ENCODE measurements at regions not wholly inside any gene's neighbourhood (a gene's known extent, or its start where the extent isn't known, plus 50 kb on each side); places are given as distances from the start of the nearest gene placed in this dataset.

DNA sequence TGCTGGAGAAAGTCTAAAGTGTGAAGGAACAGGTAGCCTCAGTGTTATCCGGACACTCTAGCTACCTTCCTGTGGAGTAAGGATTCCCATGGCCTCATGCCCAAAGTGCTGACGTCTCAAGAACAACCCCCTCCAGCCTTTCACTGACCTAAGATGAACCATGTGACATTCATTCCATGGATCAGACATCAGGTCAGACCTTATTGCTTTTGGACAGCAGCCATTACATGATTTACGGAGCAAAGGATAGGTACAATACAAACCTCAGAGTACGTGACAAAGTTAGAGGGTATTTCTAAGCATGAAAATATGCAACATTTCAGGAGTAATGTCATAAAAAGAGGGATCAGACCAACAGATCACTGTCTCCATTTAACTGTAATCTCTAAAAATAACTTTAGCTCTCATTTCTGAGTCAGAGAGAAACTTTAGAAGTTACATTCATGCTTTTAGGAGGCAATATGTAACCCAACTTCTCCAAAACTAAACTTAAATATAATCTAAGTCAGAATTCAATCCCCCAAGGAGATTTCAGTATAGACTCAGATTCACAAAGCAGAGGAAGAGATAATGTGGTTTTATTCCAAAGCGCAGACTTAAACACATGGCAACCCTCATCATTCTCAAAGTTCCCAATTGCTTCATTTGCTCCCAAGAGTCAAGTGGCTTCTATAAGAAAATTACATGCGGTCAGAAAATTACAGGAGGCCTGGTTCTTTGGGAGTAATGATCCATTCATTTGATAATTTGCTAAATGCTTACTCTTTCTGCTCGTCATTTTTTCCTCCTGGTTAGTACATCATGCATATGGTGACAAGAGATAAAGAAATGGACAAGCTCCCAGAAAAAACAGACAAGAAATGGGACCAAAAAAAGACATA is 280.4 kb downstream of the SETD4 start:
- H3K9me2 ChIP-seq (ENCODE audit: insufficient read depth) = no peaks in the 10 kb centered on the region
- H3K36me3 ChIP-seq (ENCODE audit: low read depth) = no peaks in the 10 kb centered on the region
- in situ Hi-C loops (cut with MboI) = no loop called here
- TF ChIP-seq EZH2phosphoT487 (IDR thresholded peaks at IDR 0.05; ENCODE audit: insufficient read depth, low read depth) (no peak), EZH2 (IDR thresholded peaks at IDR 0.05; ENCODE audit: insufficient read depth, poor library complexity, severe bottlenecking) (no peak)
- H3K79me2 ChIP-seq (ENCODE audit: insufficient read depth) = no peaks in the 10 kb centered on the region
- peaks cover 17% of the 10 kb centered on the region for H3F3A ChIP-seq (ENCODE audit: insufficient read depth)
- DNase-seq = peak; percentile 75
- no peaks in the 10 kb centered on the region for H3K27me3 ChIP-seq (replicated peaks; ENCODE audit: insufficient read depth)
- peaks cover 18% of the 10 kb centered on the region for H3K4me1 ChIP-seq (ENCODE audit: insufficient read depth)
- no peak overlapping the region for H3K9ac ChIP-seq
- WGBS, 2 experiments (ENCODE audit: low coverage in 1 of 2, low lambda C conversion rate in 2 of 2, missing lambda C conversion rate in 2 of 2) = 53 to 54% methylated on average over 7 of the region's 7 CpGs
- H3K27ac ChIP-seq = peak overlapping the region; percentile 52
- peak overlapping the region; percentile 19; the same call in 1 of the 2 replicates for H3K4me3 ChIP-seq
- H4K20me1 ChIP-seq (ENCODE audit: insufficient read depth) = no peaks in the 10 kb centered on the region
- H2AFZ ChIP-seq = peak overlapping the region; percentile 25
- peak overlapping the region; percentile 41 for H3K4me2 ChIP-seq (ENCODE audit: unreplicated experiment)
- H3K9me3 ChIP-seq (ENCODE audit: low read depth) = no peaks in the 10 kb centered on the region

DNA sequence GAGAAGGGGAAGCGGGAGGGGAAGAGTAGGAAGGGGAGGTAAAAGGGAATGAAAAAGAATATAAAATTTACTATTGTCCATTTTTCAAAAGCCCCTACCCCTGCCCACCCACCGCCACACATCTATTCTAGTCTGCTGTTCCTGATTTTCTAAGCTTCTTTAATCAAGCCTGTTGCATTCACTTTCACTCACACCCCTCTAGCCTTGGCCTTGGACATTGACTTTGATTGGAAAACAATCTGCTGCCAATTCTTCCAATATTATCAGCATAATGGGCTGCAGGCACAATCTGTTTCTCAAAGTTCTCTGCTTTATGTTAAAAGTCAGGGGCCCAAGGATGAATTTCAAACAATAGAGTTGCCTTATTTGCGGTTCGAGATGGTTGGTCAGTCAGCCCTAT is 281.2 kb downstream of the SETD4 start:
- Histone ChIP-seq H3K79me2 (ENCODE audit: insufficient read depth) (no peaks in the 10 kb centered on the region), H3F3A (ENCODE audit: insufficient read depth) (peaks cover 17% of the 10 kb centered on the region), H3K9ac (no peak overlapping the region), H2AFZ (no peak overlapping the region), H3K9me2 (ENCODE audit: insufficient read depth) (no peaks in the 10 kb centered on the region), H3K4me2 (ENCODE audit: unreplicated experiment) (no peak overlapping the region), H3K27me3 (replicated peaks; ENCODE audit: insufficient read depth) (no peaks in the 10 kb centered on the region), H3K27ac (peak overlapping the region; percentile 52), H3K4me1 (ENCODE audit: insufficient read depth) (peaks cover 18% of the 10 kb centered on the region), H3K9me3 (ENCODE audit: low read depth) (no peaks in the 10 kb centered on the region), H3K36me3 (ENCODE audit: low read depth) (no peaks in the 10 kb centered on the region), H3K4me3 (no peak overlapping the region), H4K20me1 (ENCODE audit: insufficient read depth) (no peaks in the 10 kb centered on the region)
- in situ Hi-C loops (cut with MboI) = no loop called here
- DNase-seq = no peak
- TF ChIP-seq EZH2 (IDR thresholded peaks at IDR 0.05; ENCODE audit: insufficient read depth, poor library complexity, severe bottlenecking) (no peak), EZH2phosphoT487 (IDR thresholded peaks at IDR 0.05; ENCODE audit: insufficient read depth, low read depth) (no peak)
- WGBS, 2 experiments (ENCODE audit: low coverage in 1 of 2, low lambda C conversion rate in 2 of 2, missing lambda C conversion rate in 2 of 2) = 91 to 97% methylated on average over 2 to 4 of the region's 4 CpGs

DNA sequence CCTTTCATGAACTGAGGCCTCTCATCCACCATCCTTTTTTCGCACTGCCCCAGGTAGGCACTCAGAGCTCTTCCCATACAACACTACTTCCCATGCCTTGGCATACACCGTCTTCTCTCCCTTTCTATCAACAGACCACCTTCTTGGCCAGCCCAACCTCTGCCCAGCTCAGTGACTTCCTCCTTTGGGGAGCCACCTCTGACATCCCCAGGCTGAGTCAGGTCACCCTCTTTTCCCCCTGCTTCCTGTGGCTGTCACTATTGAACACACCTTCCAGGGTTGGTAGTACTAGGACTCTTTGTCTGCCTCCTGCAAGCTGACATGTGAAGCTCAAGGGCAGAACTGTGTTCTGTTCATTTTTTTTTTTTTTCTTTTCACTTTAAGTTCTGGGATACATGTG is 283.2 kb downstream of the SETD4 start:
- no peaks in the 10 kb centered on the region for H3K36me3 ChIP-seq (ENCODE audit: low read depth)
- H3K4me1 ChIP-seq (ENCODE audit: insufficient read depth) = peaks cover 25% of the 10 kb centered on the region
- no peaks in the 10 kb centered on the region for H3K79me2 ChIP-seq (ENCODE audit: insufficient read depth)
- no peaks in the 10 kb centered on the region for H3K27me3 ChIP-seq (replicated peaks; ENCODE audit: insufficient read depth)
- no peak overlapping the region for H3K9ac ChIP-seq
- no peak overlapping the region for H3K4me3 ChIP-seq
- 98 to 100% methylated on average over 2 of the region's 2 CpGs for WGBS, 2 experiments (ENCODE audit: low coverage in 1 of 2, low lambda C conversion rate in 2 of 2, missing lambda C conversion rate in 2 of 2)
- in situ Hi-C loops (cut with MboI) = no loop called here
- H3K27ac ChIP-seq = no peak overlapping the region
- TF ChIP-seq EZH2phosphoT487 (IDR thresholded peaks at IDR 0.05; ENCODE audit: insufficient read depth, low read depth) (no peak), EZH2 (IDR thresholded peaks at IDR 0.05; ENCODE audit: insufficient read depth, poor library complexity, severe bottlenecking) (no peak)
- H3K4me2 ChIP-seq (ENCODE audit: unreplicated experiment) = no peak overlapping the region
- H4K20me1 ChIP-seq (ENCODE audit: insufficient read depth) = no peaks in the 10 kb centered on the region
- no peaks in the 10 kb centered on the region for H3K9me3 ChIP-seq (ENCODE audit: low read depth)
- H3F3A ChIP-seq (ENCODE audit: insufficient read depth) = peaks cover 17% of the 10 kb centered on the region
- H3K9me2 ChIP-seq (ENCODE audit: insufficient read depth) = no peaks in the 10 kb centered on the region
- no peak for DNase-seq
- no peak overlapping the region for H2AFZ ChIP-seq

DNA sequence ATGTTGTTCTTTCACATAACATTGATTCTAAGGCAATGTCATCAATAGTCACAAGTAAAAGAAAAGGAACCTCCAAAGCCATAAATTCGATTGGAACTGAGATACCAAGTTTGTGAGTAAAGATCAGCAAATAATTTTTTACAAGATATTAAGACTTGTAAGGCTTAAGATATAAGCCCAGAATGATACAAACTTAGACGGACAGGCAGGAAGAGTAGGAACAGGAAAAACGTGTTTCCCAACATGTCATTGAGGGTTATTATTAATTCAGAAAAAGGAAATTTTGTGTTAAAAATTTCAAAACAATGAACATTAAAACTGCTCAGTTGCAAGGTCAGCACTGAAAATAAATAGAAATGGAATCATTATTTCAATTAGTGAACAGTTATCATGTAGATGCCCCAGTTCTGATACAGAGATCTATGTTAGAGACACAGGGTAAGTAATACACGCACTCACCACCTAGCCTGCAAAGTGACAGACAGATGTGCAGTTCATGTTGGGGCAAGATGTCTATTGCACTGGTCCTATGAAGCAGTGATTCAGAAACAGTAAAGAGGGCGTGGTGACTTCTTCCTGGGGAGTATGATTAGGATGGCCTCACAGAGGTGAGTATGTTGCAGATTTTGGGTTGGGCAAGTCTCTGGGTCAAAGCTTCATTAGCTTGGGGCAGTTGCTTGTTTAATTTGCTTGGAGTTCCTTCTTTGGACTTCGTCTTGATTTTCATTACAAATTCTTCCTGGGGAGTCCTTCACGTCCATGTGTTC is 284.4 kb downstream of the SETD4 start:
- H3K4me3 ChIP-seq = no peak overlapping the region
- DNase-seq = no peak
- H3K9me3 ChIP-seq (ENCODE audit: low read depth) = no peaks in the 10 kb centered on the region
- TF ChIP-seq EZH2 (IDR thresholded peaks at IDR 0.05; ENCODE audit: insufficient read depth, poor library complexity, severe bottlenecking) (no peak), EZH2phosphoT487 (IDR thresholded peaks at IDR 0.05; ENCODE audit: insufficient read depth, low read depth) (no peak)
- no peaks in the 10 kb centered on the region for H3K36me3 ChIP-seq (ENCODE audit: low read depth)
- H3K4me1 ChIP-seq (ENCODE audit: insufficient read depth) = peaks cover 28% of the 10 kb centered on the region
- in situ Hi-C loops (cut with MboI) = no loop called here
- 88 to 90% methylated on average over 7 of the region's 7 CpGs for WGBS, 2 experiments (ENCODE audit: low coverage in 1 of 2, low lambda C conversion rate in 2 of 2, missing lambda C conversion rate in 2 of 2)
- no peak overlapping the region for H3K27ac ChIP-seq
- peaks cover 16% of the 10 kb centered on the region for H3F3A ChIP-seq (ENCODE audit: insufficient read depth)
- no peaks in the 10 kb centered on the region for H3K27me3 ChIP-seq (replicated peaks; ENCODE audit: insufficient read depth)
- no peak overlapping the region for H3K9ac ChIP-seq
- no peak overlapping the region for H2AFZ ChIP-seq
- no peaks in the 10 kb centered on the region for H3K9me2 ChIP-seq (ENCODE audit: insufficient read depth)
- H4K20me1 ChIP-seq (ENCODE audit: insufficient read depth) = no peaks in the 10 kb centered on the region
- H3K4me2 ChIP-seq (ENCODE audit: unreplicated experiment) = no peak overlapping the region
- no peaks in the 10 kb centered on the region for H3K79me2 ChIP-seq (ENCODE audit: insufficient read depth)
